Right renal cortex interstitium (tissue), 3 donors: ENCODE measurements at regions not wholly inside any gene's neighbourhood (a gene's known extent, or its start where the extent isn't known, plus 50 kb on each side); places are given as distances from the start of the nearest gene placed in this dataset.
"Not testable (repeated sequence)": the region's sequence is repeated elsewhere in the genome, so short reads cannot be mapped to it uniquely, and the experiment has no call there.

ENCODE experiments used
- DNase-seq, 3 donors: peaks; one replicate each; pipeline ENCODE4 v3.0.0-alpha.2; 2013; ENCODE audit warnings: low read depth in 3 of 3, low spot score in 2 of 3

DNA sequence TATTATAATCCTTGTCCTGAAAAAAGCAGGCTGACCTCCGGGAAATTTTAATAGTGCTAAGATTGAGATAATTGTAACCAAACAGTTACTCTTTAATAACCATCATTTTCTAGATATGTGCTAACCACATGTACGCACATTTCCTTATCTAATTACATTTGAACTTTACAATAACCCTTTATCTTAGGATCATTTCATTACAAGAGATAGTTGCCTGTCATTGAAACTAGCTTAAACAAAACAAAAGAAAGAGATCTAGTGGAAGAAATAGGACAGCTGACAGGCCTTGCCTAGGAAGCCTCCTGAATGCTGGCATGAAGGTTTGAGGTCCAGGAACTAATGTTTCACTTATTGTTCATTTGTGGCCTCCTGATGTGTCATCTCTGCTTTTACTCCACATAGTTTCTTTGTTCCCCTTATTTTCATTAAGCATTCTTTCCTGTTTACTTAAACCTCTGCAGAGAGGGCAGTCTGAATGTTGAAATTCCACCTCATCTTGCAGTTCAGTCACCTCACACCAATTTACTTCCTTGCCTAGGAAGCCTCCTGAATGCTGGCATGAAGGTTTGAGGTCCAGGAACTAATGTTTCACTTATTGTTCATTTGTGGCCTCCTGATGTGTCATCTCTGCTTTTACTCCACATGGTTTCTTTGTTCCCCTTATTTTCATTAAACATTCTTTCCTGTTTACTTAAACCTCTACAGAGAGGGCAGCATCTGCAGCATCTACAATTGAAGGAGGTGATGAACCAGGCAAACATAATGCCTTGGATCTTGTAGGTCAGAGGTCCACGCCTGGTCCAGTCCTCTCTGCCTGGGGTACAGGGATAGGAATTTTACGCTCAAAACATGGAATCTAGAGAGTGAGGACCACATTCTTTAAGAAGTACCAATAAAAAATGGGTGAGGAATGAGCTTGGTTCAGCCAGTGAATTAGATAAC lies 247.5 kb downstream of the SPATA31A6 start:
- not testable (repeated sequence) for DNase-seq

DNA sequence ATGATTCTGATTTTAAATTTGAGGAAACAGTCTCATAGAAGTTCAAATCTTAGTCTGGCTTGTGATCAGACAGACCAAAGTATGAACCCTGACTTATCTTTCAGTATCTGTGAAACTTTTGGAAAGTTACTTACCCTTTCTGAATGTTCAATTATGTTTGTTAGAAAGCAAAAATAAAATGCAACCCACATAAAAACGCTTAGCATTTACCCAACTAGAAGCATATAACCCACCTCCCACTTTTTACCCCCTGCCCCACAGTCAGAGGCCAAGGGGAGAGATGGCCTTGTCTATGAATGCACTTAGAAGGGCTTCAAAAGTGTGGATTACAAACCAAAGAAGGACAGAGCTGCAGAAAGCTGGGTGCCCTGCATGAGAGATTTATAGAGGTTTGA lies 248.2 kb downstream of the SPATA31A6 start:
- DNase-seq: not testable (repeated sequence)

GRCh38 chr9:42434844-42435714 lies 251.6 kb downstream of the SPATA31A6 start:
- not testable (repeated sequence) for DNase-seq

GRCh38 chr9:42435715-42436342 lies 252.4 kb downstream of the SPATA31A6 start:
- not testable (repeated sequence) for DNase-seq

DNA sequence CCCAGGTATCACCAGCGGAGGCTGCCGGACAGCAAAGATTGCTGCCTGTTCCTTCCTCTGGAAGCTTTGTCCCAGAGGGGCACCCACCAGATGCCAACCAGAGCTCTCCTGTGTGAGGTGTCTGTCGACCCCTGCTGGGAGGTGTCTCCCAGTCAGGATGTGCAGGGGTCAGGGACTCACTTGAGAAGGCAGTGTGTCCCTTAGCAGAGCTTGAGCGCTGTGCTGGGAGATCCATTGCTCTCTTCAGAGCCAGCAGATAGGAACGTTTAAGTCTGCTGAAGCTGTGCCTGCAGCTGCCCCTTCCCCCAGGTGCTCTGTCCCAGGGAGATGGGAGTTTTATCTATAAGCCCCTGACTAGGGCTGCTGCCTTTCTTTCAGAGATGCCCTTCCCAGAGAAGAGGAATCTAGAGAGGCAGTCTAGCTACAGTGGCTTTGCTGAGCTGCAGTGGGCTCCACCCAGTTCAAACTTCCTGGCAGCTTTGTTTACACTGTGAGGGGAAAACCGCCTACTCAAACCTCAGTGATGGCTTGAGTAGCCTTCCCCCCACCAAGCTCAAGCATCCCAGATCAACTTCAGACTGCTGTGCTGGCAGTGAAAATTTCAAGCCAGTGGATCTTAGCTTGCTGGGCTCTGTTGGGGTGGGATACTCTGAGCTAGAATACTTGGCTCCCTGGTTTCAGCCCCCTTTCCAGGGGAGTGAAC lies 253.7 kb downstream of the SPATA31A6 start:
- DNase-seq: not testable (repeated sequence)

DNA sequence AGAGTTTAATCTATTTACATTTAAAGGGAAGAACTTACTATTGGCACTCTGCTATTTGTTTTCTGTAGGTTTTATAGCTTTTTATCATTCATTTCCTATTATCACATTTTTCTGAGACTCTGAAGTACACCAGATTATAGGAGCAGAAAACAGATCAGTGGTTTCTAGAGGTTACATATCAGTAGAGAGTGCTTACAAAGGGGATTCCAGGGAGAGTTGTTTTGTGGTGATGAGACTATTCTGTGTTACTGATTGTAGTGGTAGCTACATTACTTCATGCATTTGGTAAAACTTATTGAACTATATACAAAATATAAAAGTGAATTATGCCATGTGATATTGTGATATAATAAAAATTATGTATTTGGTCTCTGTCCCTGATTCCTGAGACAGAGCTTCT lies 259.2 kb downstream of the SPATA31A6 start:
- DNase-seq: not testable (repeated sequence)

GRCh38 chr9:42443414-42443813 lies 260.0 kb downstream of the SPATA31A6 start:
- DNase-seq: not testable (repeated sequence)

DNA sequence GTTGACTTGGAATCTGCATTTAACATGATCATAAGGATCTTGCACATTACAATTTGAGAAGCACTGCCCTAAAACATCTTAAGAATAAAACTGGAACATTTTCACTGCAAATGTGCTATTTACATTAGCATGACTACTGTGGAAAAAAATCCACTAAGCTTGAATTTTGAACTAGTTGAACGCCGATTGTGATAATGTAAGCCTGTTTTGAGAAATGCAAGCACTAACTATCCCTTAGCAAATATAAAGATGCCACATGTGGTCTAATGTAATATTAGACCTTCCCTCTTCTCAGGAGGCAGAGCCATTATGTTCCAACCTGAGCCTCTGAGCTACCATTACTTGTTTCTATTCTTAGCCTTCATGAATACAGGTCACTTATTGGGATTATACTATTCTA lies 278.0 kb downstream of the SPATA31A6 start:
- not testable (repeated sequence) for DNase-seq

DNA sequence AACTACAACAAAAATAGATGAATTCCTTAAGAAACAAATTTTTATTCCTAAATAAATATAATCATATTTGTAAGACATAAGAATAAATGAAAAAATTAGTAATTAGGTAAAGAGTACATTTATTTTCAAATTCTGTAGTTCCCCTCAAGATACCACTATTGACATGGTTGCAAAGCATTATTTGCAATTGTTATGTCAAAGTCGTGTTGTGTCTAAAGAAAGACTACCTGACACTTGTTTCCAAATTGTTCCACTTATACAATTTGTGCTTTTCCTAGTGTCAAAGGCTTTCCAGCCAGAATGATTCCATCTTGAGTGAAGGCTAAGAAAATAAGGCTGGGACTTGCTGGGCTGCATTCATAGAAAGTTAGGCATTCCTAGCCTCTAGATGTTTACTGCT lies 278.4 kb downstream of the SPATA31A6 start:
- DNase-seq: not testable (repeated sequence)

DNA sequence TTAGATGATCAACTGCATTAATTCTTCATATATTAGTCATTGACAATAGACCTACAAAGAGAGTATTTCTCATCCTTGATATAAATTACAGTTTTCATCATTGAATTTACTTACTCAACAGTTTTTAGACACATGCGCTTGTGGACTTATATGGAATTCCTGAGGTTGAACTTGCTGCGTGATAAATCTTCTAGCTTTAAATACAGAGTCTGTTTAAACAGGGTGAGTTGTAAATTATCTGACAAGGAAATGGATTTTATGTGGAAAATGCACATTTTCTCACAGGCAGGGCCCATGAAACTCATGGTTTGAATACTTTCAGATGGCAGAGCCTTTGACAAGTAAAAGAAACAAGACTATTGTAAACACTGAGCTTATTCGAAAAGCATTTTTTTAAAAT lies 280.5 kb downstream of the SPATA31A6 start:
- DNase-seq: peak in 1 of 3 donors; percentile 7

DNA sequence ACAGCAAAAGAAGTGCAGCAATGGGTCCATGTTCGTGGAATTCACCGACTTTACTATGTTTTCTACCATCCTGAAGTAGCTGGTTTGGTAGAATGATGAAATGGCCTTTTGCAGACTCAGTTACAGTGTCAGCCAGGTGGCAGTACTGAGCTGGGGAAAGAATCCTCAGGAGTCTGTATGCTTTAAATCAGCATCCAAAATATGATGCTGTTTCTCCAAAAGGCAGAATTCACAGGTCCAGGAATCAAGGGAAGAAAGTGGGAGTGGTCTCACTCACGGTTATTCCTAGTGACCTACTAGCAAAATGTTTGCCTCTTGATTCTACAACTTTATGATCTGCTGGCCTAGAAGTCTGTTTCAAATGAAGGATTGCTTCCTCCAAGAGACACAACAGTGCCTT lies 287.1 kb downstream of the SPATA31A6 start:
- not testable (repeated sequence) for DNase-seq

DNA sequence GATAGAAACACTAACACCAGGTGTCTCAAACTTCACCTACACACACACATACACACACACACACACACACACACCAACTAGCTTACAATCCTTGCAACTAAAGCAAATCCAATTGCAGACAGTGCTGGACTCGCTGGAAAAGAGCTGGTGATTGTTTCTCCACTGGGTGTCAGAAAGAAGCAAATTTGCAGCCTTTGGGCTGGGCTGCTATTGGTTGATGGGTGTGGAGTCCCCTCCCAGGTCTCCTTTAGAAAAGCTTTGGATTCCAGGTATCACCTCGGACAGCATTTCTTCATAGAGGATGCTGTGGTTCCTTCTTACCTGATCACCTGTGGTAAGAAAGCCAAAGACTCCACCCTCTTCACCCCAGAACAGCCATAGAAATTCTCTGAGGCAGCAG lies 307.5 kb downstream of the SPATA31A6 start:
- DNase-seq: not testable (repeated sequence)

DNA sequence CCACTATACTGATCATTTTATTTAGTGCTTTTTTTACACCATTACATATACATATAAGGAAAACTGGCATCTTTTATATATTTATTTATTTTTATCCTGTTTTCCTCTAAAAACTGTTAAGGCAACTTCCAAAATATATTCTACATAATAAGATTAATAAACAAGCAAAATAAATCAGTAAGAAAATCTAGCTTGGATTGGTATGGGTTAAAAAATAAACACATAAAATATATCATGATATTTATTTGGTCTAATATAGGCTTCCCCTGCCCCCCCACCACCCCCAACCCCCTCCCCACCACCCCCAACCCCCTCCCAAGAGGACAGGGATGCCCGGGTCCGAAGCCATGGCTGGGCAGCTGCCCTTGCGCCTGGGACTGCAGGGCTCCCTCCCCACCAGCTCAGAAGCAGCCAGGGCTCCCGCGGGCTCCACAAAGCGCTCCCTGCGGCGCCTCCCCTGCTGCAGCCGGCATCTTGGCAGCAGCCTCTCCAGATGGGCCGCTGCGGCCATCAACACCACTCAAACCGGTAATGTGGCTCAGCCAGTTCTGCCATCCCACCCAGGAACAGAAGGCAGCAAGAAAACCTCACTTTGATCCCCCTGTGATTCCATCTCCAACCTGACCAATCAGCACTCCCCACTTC lies 319.3 kb downstream of the SPATA31A6 start:
- DNase-seq: not testable (repeated sequence)

DNA sequence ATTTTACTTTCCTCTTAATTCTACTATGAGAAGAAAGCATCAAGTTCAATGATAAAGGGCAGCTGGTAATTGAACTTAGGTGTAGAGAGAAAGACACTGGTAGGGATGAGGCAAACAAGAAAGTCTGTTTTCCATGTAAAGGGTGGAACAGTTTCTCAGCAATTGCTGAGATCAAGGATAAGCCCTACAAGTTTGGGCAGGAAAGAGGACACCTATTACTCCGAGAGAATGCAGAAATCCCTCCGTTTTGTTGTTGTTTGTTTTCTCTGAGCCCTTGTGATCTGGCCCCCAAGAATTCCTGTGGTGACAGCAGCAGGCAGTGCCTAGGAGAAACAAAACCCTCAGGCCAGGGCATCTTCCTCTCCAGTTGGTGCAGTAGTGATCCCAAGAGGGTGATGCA lies 324.7 kb downstream of the SPATA31A6 start:
- DNase-seq: not testable (repeated sequence)

DNA sequence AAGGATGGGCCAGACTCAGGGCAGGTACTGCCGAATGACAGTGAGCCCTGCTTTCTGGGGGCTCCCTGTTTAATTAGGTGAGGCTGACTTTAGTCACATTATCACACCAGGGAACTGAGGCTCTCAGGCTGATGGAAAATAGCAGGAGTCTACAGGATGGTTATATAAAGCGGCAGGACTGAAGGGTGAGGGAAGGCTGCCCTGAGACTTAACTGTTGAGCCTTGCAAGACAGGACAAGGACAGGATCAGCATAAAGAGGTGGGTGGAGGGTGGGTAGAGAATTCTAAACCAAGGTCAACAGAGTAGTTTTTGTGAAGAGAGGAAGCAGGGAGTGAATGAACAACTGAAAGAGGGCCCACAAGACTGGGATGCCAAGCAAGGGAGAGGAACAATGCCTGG lies 330.1 kb downstream of the SPATA31A6 start:
- not testable (repeated sequence) for DNase-seq

- not testable (repeated sequence) for DNase-seq
Measured at GRCh38 chr9:42534325-42534983, 351.0 kb downstream of the SPATA31A6 start.

GRCh38 chr9:42534984-42535325 lies 351.5 kb downstream of the SPATA31A6 start:
- not testable (repeated sequence) for DNase-seq

GRCh38 chr9:42550789-42551357 lies 367.4 kb downstream of the SPATA31A6 start:
- DNase-seq: not testable (repeated sequence)

DNA sequence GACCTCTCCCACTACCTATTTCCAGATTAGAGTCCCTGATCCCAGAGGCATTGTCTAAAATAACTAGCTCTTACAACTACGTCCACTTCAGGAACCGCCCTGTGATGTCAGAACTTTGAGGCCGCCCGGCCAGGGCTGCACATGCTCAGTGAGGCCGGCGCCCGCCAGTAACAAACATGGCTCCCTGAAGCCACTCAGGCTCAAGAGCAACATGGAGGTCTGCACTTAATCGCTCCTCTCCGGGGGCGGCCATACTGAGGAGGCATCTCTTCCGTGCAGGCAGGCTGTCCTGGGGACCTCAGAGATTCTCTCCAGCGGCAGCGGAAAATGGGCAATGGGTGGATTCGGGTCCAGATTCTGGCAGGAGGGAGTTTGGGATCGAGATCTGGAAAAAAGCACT lies 385.1 kb downstream of the SPATA31A6 start:
- DNase-seq: not testable (repeated sequence)
